Erythroblast (primary cell): ENCODE measurements at regions not wholly inside any gene's neighbourhood (a gene's known extent, or its start where the extent isn't known, plus 50 kb on each side); places are given as distances from the start of the nearest gene placed in this dataset.

Experiments used
- GATA1 ChIP-seq: IDR thresholded peaks from 2 replicates; pipeline ENCODE4 v1.6.1; 2011; ENCODE audit warnings: low read depth, mild to moderate bottlenecking, control low read depth, low read length, moderate library complexity
- POLR2A ChIP-seq: IDR thresholded peaks from 2 replicates; pipeline ENCODE4 v1.6.1; 2011; ENCODE audit warnings: mild to moderate bottlenecking, low read length

DNA sequence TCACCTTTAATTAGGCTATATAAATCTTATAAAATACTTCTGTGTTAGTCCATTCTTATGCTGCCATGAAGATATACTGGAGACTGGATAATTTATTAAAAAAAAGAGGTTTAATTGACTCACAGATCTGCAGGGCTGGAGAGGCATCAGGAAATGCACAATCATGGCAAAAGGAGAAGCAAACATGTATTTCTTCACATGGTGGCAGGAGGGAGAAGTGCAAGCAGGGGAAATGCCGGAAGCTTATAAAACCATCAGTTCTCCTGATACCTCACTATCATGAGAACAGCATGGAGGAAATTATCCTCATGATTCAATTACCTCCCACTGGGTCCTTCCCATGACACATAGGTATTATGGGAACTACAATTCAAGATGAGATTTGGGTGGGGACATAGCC, 504.4 kb downstream of the RIT2 start:
- no peak for TF ChIP-seq POLR2A
- no peak for TF ChIP-seq GATA1
